ENCODE measurements at regions not wholly inside any gene's neighbourhood (a gene's known extent, or its start where the extent isn't known, plus 50 kb on each side); places are given as distances from the start of the nearest gene placed in this dataset.
A peak's percentile ranks its signal among the peaks of the same experiment; 100 is the strongest.

GRCh38 chr5:90131383-90132133 lies 278.0 kb downstream of the CETN3 start:
- no peak for DNase-seq (ENCODE audit: low read depth in 2 of 2)
- no peak for TF ChIP-seq CTCF (IDR thresholded peaks at IDR 0.05; ENCODE audit: low read depth, low read length)
- H3K4me3 ChIP-seq (replicated peaks in 1 of 2; ENCODE audit: low read depth in 2 of 2, low read length in 2 of 2) = no peak overlapping the region

GRCh38 chr5:90128551-90128950 lies 281.0 kb downstream of the CETN3 start:
- H3K4me3 ChIP-seq (replicated peaks in 1 of 2; ENCODE audit: low read depth in 2 of 2, low read length in 2 of 2) = no peak overlapping the region
- TF ChIP-seq CTCF (IDR thresholded peaks at IDR 0.05; ENCODE audit: low read depth, low read length) = no peak
- DNase-seq (ENCODE audit: low read depth in 2 of 2) = no peak

GRCh38 chr5:90119531-90119971 lies 290.0 kb downstream of the CETN3 start:
- TF ChIP-seq CTCF (IDR thresholded peaks at IDR 0.05; ENCODE audit: low read depth, low read length) = no peak
- DNase-seq (ENCODE audit: low read depth in 2 of 2) = peak; percentile 59 to 74

GRCh38 chr5:90117005-90117404 lies 292.6 kb downstream of the CETN3 start:
- H3K4me3 ChIP-seq (replicated peaks in 1 of 2; ENCODE audit: low read depth in 2 of 2, low read length in 2 of 2) = no peak overlapping the region
- TF ChIP-seq CTCF (IDR thresholded peaks at IDR 0.05; ENCODE audit: low read depth, low read length) = no peak
- no peak for DNase-seq (ENCODE audit: low read depth in 2 of 2)

More at GRCh38 chr5:90119531-90119971, 290.0 kb downstream of the CETN3 start:
- H3K4me3 ChIP-seq (replicated peaks in 1 of 2; ENCODE audit: low read depth in 2 of 2, low read length in 2 of 2) = no peak overlapping the region

- TF ChIP-seq CTCF (IDR thresholded peaks at IDR 0.05; ENCODE audit: low read depth, low read length) = no peak
- H3K4me3 ChIP-seq (replicated peaks in 1 of 2; ENCODE audit: low read depth in 2 of 2, low read length in 2 of 2) = no peak overlapping the region
- DNase-seq (ENCODE audit: low read depth in 2 of 2) = no peak
Observed at GRCh38 chr5:90113108-90113507, 296.4 kb downstream of the CETN3 start.

GRCh38 chr5:90112033-90112692 lies 297.4 kb downstream of the CETN3 start:
- no peak for TF ChIP-seq CTCF (IDR thresholded peaks at IDR 0.05; ENCODE audit: low read depth, low read length)
- no peak overlapping the region for H3K4me3 ChIP-seq (replicated peaks in 1 of 2; ENCODE audit: low read depth in 2 of 2, low read length in 2 of 2)
- DNase-seq (ENCODE audit: low read depth in 2 of 2) = peak in 1 of 2 donors; percentile 26

All from cardiac fibroblast (primary cell).